ENCODE measurements at regions not wholly inside any gene's neighbourhood (a gene's known extent, or its start where the extent isn't known, plus 50 kb on each side); places are given as distances from the start of the nearest gene placed in this dataset.
"Not testable (repeated sequence)": the region's sequence is repeated elsewhere in the genome, so short reads cannot be mapped to it uniquely, and the experiment has no call there.

- no peak for DNase-seq
Observed at GRCh38 chr17:16888413-16889087, 83.4 kb downstream of the TNFRSF13B start.

GRCh38 chr17:16887523-16888095, 84.3 kb downstream of the TNFRSF13B start:
- no peak for DNase-seq

GRCh38 chr17:16886655-16887322, 85.1 kb downstream of the TNFRSF13B start:
- DNase-seq = no peak

GRCh38 chr17:16885204-16885603, 86.7 kb downstream of the TNFRSF13B start:
- not testable (repeated sequence) for DNase-seq

GRCh38 chr17:16882926-16883265, 89.0 kb downstream of the TNFRSF13B start:
- not testable (repeated sequence) for DNase-seq

GRCh38 chr17:16882243-16882925, 89.5 kb downstream of the TNFRSF13B start:
- DNase-seq = no peak

GRCh38 chr17:16881239-16881924, 90.5 kb downstream of the TNFRSF13B start:
- DNase-seq = no peak

GRCh38 chr17:16880843-16881230, 91.1 kb downstream of the TNFRSF13B start:
- DNase-seq = no peak

- no peak for DNase-seq
Observed at GRCh38 chr17:16880121-16880842, 91.6 kb downstream of the TNFRSF13B start.

GRCh38 chr17:16879686-16880085, 92.2 kb downstream of the TNFRSF13B start:
- no peak for DNase-seq

GRCh38 chr17:16878606-16879005, 93.3 kb downstream of the TNFRSF13B start:
- no peak for DNase-seq

- DNase-seq = no peak
Observed at GRCh38 chr17:16878084-16878483, 93.8 kb downstream of the TNFRSF13B start.

GRCh38 chr17:16877099-16877498, 94.8 kb downstream of the TNFRSF13B start:
- DNase-seq = no peak

GRCh38 chr17:16875662-16876061, 96.3 kb downstream of the TNFRSF13B start:
- no peak for DNase-seq

- DNase-seq = not testable (repeated sequence)
Observed at GRCh38 chr17:16874216-16874615, 97.7 kb downstream of the TNFRSF13B start.

GRCh38 chr17:16873174-16874035, 98.5 kb downstream of the TNFRSF13B start:
- DNase-seq = peak; percentile 42 to 63

- DNase-seq = no peak
Observed at GRCh38 chr17:16872351-16873173, 99.4 kb downstream of the TNFRSF13B start.

GRCh38 chr17:16871446-16872190, 100.3 kb downstream of the TNFRSF13B start:
- DNase-seq = not testable (repeated sequence)

All from stimulated activated CD4-positive, alpha-beta T cell treated with anti-CD3 and anti-CD28 coated beads, Interleukin-2, amount 100 ng/mL, for 24 hours (primary cell).